ENCODE measurements at regions not wholly inside any gene's neighbourhood (a gene's known extent, or its start where the extent isn't known, plus 50 kb on each side); places are given as distances from the start of the nearest gene placed in this dataset.

DNA sequence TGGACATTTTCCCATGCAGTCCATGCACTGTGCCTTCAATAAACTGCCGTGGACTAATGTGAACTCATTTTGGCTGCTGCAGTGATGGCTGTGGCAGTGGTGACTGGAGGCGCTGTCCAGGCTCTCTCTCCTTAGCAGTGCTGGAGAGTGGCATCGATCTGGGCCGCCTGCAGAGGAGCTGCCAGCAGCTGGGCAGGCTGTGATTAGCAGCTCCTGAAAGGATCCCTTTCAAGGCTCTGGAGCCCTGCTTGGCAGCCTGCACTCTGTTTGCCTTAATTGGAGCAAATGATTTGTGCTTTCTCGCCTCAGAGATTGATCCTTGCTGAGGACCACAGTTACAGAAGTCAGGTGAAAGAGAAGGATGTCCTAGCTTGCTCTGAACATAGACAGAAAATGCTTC lies 130.1 kb upstream of the VWC2 start:
- Histone ChIP-seq H3K4me3 (no peak overlapping the region), H3K27me3 (ENCODE audit: insufficient read depth, low read depth) (no peaks in the 10 kb centered on the region), H2AFZ (no peak overlapping the region), H3K79me2 (ENCODE audit: low read depth) (no peaks in the 10 kb centered on the region), H4K20me1 (ENCODE audit: insufficient read depth) (no peaks in the 10 kb centered on the region), H3K4me1 (replicated peaks; ENCODE audit: insufficient read depth) (no peaks in the 10 kb centered on the region), H3K36me3 (ENCODE audit: low read depth) (no peaks in the 10 kb centered on the region), H3K9me3 (ENCODE audit: insufficient read depth, low read depth) (no peaks in the 10 kb centered on the region), H3K9me2 (ENCODE audit: insufficient read depth) (no peaks in the 10 kb centered on the region), H3K4me2 (no peak overlapping the region), H3F3A (ENCODE audit: insufficient read depth, low read depth) (no peaks in the 10 kb centered on the region), H3K27ac (no peak overlapping the region)
- no peak for DNase-seq
- BruUV-seq (replicated peaks) = no TSS peak
- POLR2A ChIA-PET (ENCODE audit: unreplicated experiment) = no interaction called here
- no peak for TF ChIP-seq EZH2 (IDR thresholded peaks at IDR 0.05; ENCODE audit: low read depth)
- CTCF ChIA-PET = no interaction called here
- intact Hi-C loops (cut with micrococcal nuclease; ENCODE audit: unreplicated experiment) = no loop called here

- no peaks in the 10 kb centered on the region for H4K20me1 ChIP-seq (ENCODE audit: insufficient read depth)
- BruUV-seq (replicated peaks) = no TSS peak
- ChIA-PET CTCF (no interaction called here), POLR2A (ENCODE audit: unreplicated experiment) (no interaction called here)
- H3K79me2 ChIP-seq (ENCODE audit: low read depth) = no peaks in the 10 kb centered on the region
- no peak overlapping the region for H3K27ac ChIP-seq
- no peaks in the 10 kb centered on the region for H3K36me3 ChIP-seq (ENCODE audit: low read depth)
- H2AFZ ChIP-seq = no peak overlapping the region
- no peaks in the 10 kb centered on the region for H3K9me2 ChIP-seq (ENCODE audit: insufficient read depth)
- no peaks in the 10 kb centered on the region for H3K27me3 ChIP-seq (ENCODE audit: insufficient read depth, low read depth)
- intact Hi-C loops (cut with micrococcal nuclease; ENCODE audit: unreplicated experiment) = no loop called here
- H3K4me3 ChIP-seq = no peak overlapping the region
- TF ChIP-seq EZH2 (IDR thresholded peaks at IDR 0.05; ENCODE audit: low read depth) (no peak), CTCF (conservative IDR thresholded peaks at IDR 0.05) (no peak)
- H3F3A ChIP-seq (ENCODE audit: insufficient read depth, low read depth) = no peaks in the 10 kb centered on the region
- no peaks in the 10 kb centered on the region for H3K9me3 ChIP-seq (ENCODE audit: insufficient read depth, low read depth)
- H3K4me2 ChIP-seq = no peak overlapping the region
- H3K4me1 ChIP-seq (replicated peaks; ENCODE audit: insufficient read depth) = no peaks in the 10 kb centered on the region
- DNase-seq = no peak
Observed at GRCh38 chr7:49643736-49644135, 129.7 kb upstream of the VWC2 start.

GRCh38 chr7:49644396-49645166 lies 128.9 kb upstream of the VWC2 start:
- Histone ChIP-seq H3K79me2 (ENCODE audit: low read depth) (no peaks in the 10 kb centered on the region), H3K4me1 (replicated peaks; ENCODE audit: insufficient read depth) (no peaks in the 10 kb centered on the region), H3K27ac (no peak overlapping the region), H3K36me3 (ENCODE audit: low read depth) (no peaks in the 10 kb centered on the region), H3K27me3 (ENCODE audit: insufficient read depth, low read depth) (no peaks in the 10 kb centered on the region), H4K20me1 (ENCODE audit: insufficient read depth) (no peaks in the 10 kb centered on the region), H3K4me3 (no peak overlapping the region), H3K9me2 (ENCODE audit: insufficient read depth) (no peaks in the 10 kb centered on the region), H3K9me3 (ENCODE audit: insufficient read depth, low read depth) (no peaks in the 10 kb centered on the region), H3F3A (ENCODE audit: insufficient read depth, low read depth) (no peaks in the 10 kb centered on the region), H2AFZ (no peak overlapping the region), H3K4me2 (no peak overlapping the region)
- DNase-seq = no peak
- ChIA-PET POLR2A (ENCODE audit: unreplicated experiment) (no interaction called here), CTCF (no interaction called here)
- intact Hi-C loops (cut with micrococcal nuclease; ENCODE audit: unreplicated experiment) = no loop called here
- no TSS peak for BruUV-seq (replicated peaks)
- TF ChIP-seq CTCF (conservative IDR thresholded peaks at IDR 0.05) (no peak), EZH2 (IDR thresholded peaks at IDR 0.05; ENCODE audit: low read depth) (no peak)

DNA sequence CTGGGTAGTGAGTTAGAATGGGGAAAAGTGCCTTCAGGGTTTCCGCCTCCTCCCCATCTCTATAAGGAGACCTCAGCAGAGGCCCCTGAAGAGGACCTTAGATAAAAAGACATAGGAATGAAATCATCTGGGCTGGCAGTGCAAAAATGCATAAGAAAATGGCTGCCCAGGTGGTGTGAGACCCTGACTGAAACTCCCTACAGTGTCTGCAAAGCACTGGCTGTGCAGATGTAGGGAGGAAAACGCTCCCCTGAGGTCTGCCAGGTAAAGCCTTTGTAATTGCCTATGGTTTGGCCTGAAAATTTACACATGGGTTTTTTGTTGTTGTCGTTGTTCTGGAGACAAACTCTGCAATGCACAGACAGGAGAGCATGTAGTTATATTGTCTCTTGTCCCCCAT lies 128.1 kb upstream of the VWC2 start:
- no peaks in the 10 kb centered on the region for H3K79me2 ChIP-seq (ENCODE audit: low read depth)
- POLR2A ChIA-PET (ENCODE audit: unreplicated experiment) = no interaction called here
- BruUV-seq (replicated peaks) = no TSS peak
- H3K4me1 ChIP-seq (replicated peaks; ENCODE audit: insufficient read depth) = no peaks in the 10 kb centered on the region
- no peaks in the 10 kb centered on the region for H4K20me1 ChIP-seq (ENCODE audit: insufficient read depth)
- no peaks in the 10 kb centered on the region for H3F3A ChIP-seq (ENCODE audit: insufficient read depth, low read depth)
- no peaks in the 10 kb centered on the region for H3K9me3 ChIP-seq (ENCODE audit: insufficient read depth, low read depth)
- no peak overlapping the region for H3K4me2 ChIP-seq
- H2AFZ ChIP-seq = no peak overlapping the region
- no peaks in the 10 kb centered on the region for H3K9me2 ChIP-seq (ENCODE audit: insufficient read depth)
- H3K4me3 ChIP-seq = no peak overlapping the region
- intact Hi-C loops (cut with micrococcal nuclease; ENCODE audit: unreplicated experiment) = no loop called here
- no peaks in the 10 kb centered on the region for H3K27me3 ChIP-seq (ENCODE audit: insufficient read depth, low read depth)
- no peak for TF ChIP-seq CTCF (conservative IDR thresholded peaks at IDR 0.05)
- TF ChIP-seq EZH2 (IDR thresholded peaks at IDR 0.05; ENCODE audit: low read depth) = no peak
- no peak overlapping the region for H3K27ac ChIP-seq
- no peaks in the 10 kb centered on the region for H3K36me3 ChIP-seq (ENCODE audit: low read depth)
- DNase-seq = no peak
- CTCF ChIA-PET = no interaction called here

Measured in PC-9 (cell line).